ENCODE measurements at regions not wholly inside any gene's neighbourhood (a gene's known extent, or its start where the extent isn't known, plus 50 kb on each side); places are given as distances from the start of the nearest gene placed in this dataset.

- Mint-ChIP-seq H3K4me1 (no peaks in the 10 kb centered on the region), H3K9me3 (ENCODE audit: insufficient read depth) (no peaks in the 10 kb centered on the region), H3K4me3 (no peak overlapping the region), H3K27ac (no peak overlapping the region), H3K27me3 (no peaks in the 10 kb centered on the region)
- Histone ChIP-seq H3K9me3 (ENCODE audit: control extremely low read depth in 1 of 3, control insufficient read depth in 2 of 3, insufficient read depth in 1 of 3, low read length in 2 of 3) (no peaks in the 10 kb centered on the region), H3K79me2 (ENCODE audit: control insufficient read depth, insufficient read depth, low read length) (no peaks in the 10 kb centered on the region), H3K4me3 (ENCODE audit: control extremely low read depth in 1 of 5, extremely low read depth in 1 of 5, insufficient read depth in 1 of 5, low read depth in 2 of 5, low read length in 4 of 5) (no peak overlapping the region), H3K4me1 (ENCODE audit: control insufficient read depth in 2 of 2, insufficient read depth in 2 of 2, low read length in 2 of 2) (no peaks in the 10 kb centered on the region), H3K4me2 (replicated peaks; ENCODE audit: low read depth, low read length, poor library complexity, severe bottlenecking) (no peak overlapping the region), H3K27me3 (replicated peaks in 1 of 4; ENCODE audit: control extremely low read depth in 1 of 4, control insufficient read depth in 3 of 4, insufficient read depth in 4 of 4, low read length in 3 of 4) (no peaks in the 10 kb centered on the region), H3K9ac (ENCODE audit: low read length) (no peak overlapping the region), H2AFZ (ENCODE audit: insufficient read depth, low read depth, low read length, poor library complexity, severe bottlenecking) (no peak overlapping the region), H3K36me3 (replicated peaks in 1 of 2; ENCODE audit: control extremely low read depth in 1 of 2, control insufficient read depth in 1 of 2, extremely low read depth in 1 of 2, insufficient read depth in 2 of 2, low read length in 1 of 2) (no peaks in the 10 kb centered on the region), H4K20me1 (ENCODE audit: control insufficient read depth, insufficient read depth, low read length, poor library complexity, severe bottlenecking) (no peaks in the 10 kb centered on the region), H3K27ac (ENCODE audit: low read length in 2 of 2) (no peak overlapping the region)
- TF ChIP-seq EZH2 (IDR thresholded peaks at IDR 0.05; ENCODE audit: borderline replicate concordance, insufficient read depth, low read depth, low read length, poor library complexity, severe bottlenecking) (no peak), CTCF (IDR thresholded peaks at IDR 0.05) (no peak)
- ATAC-seq (ENCODE audit: low read depth) (no peak), DNase-seq (no peak)
- 100% methylated on average over 1 of the region's 6 CpGs for WGBS (ENCODE audit: insufficient coverage)
- intact Hi-C loops (cut with micrococcal nuclease), result no loop called here
- ChIA-PET POLR2A (no interaction called here), CTCF (no interaction called here)
Measured at GRCh38 chr16:8373676-8374431, 216.5 kb downstream of the TMEM114 start.

GRCh38 chr16:8372141-8372540 lies 218.2 kb downstream of the TMEM114 start:
- intact Hi-C loops (cut with micrococcal nuclease), result no loop called here
- no peaks in the 10 kb centered on the region for H3K27me3 Mint-ChIP-seq
- H4K20me1 ChIP-seq (ENCODE audit: control insufficient read depth, insufficient read depth, low read length, poor library complexity, severe bottlenecking), result no peaks in the 10 kb centered on the region
- TF ChIP-seq EZH2 (IDR thresholded peaks at IDR 0.05; ENCODE audit: borderline replicate concordance, insufficient read depth, low read depth, low read length, poor library complexity, severe bottlenecking) (no peak), CTCF (IDR thresholded peaks at IDR 0.05) (no peak)
- DNase-seq (no peak), ATAC-seq (ENCODE audit: low read depth) (no peak)
- H3K4me3 ChIP-seq (ENCODE audit: control extremely low read depth in 1 of 5, extremely low read depth in 1 of 5, insufficient read depth in 1 of 5, low read depth in 2 of 5, low read length in 4 of 5), result no peak overlapping the region
- ChIA-PET POLR2A (no interaction called here), CTCF (interaction anchor here (1.1 kb wide), 1 partner anchor 9 kb away, joined by 3 read pairs; no protein-coding TSS in a partner anchor)
- H3K27me3 ChIP-seq (replicated peaks in 1 of 4; ENCODE audit: control extremely low read depth in 1 of 4, control insufficient read depth in 3 of 4, insufficient read depth in 4 of 4, low read length in 3 of 4), result no peaks in the 10 kb centered on the region
- WGBS (ENCODE audit: insufficient coverage), result 93% methylated on average over 2 of the region's 3 CpGs
- H3K9ac ChIP-seq (ENCODE audit: low read length), result no peak overlapping the region
- no peak overlapping the region for H3K27ac ChIP-seq (ENCODE audit: low read length in 2 of 2)
- no peak overlapping the region for H3K27ac Mint-ChIP-seq
- no peaks in the 10 kb centered on the region for H3K4me1 ChIP-seq (ENCODE audit: control insufficient read depth in 2 of 2, insufficient read depth in 2 of 2, low read length in 2 of 2)
- no peak overlapping the region for H3K4me3 Mint-ChIP-seq
- no peaks in the 10 kb centered on the region for H3K9me3 Mint-ChIP-seq (ENCODE audit: insufficient read depth)
- H3K36me3 ChIP-seq (replicated peaks in 1 of 2; ENCODE audit: control extremely low read depth in 1 of 2, control insufficient read depth in 1 of 2, extremely low read depth in 1 of 2, insufficient read depth in 2 of 2, low read length in 1 of 2), result no peaks in the 10 kb centered on the region
- no peaks in the 10 kb centered on the region for H3K79me2 ChIP-seq (ENCODE audit: control insufficient read depth, insufficient read depth, low read length)
- no peaks in the 10 kb centered on the region for H3K9me3 ChIP-seq (ENCODE audit: control extremely low read depth in 1 of 3, control insufficient read depth in 2 of 3, insufficient read depth in 1 of 3, low read length in 2 of 3)
- H2AFZ ChIP-seq (ENCODE audit: insufficient read depth, low read depth, low read length, poor library complexity, severe bottlenecking), result no peak overlapping the region
- no peak overlapping the region for H3K4me2 ChIP-seq (replicated peaks; ENCODE audit: low read depth, low read length, poor library complexity, severe bottlenecking)
- H3K4me1 Mint-ChIP-seq, result no peaks in the 10 kb centered on the region
